ENCODE measurements at regions not wholly inside any gene's neighbourhood (a gene's known extent, or its start where the extent isn't known, plus 50 kb on each side); places are given as distances from the start of the nearest gene placed in this dataset.

DNA sequence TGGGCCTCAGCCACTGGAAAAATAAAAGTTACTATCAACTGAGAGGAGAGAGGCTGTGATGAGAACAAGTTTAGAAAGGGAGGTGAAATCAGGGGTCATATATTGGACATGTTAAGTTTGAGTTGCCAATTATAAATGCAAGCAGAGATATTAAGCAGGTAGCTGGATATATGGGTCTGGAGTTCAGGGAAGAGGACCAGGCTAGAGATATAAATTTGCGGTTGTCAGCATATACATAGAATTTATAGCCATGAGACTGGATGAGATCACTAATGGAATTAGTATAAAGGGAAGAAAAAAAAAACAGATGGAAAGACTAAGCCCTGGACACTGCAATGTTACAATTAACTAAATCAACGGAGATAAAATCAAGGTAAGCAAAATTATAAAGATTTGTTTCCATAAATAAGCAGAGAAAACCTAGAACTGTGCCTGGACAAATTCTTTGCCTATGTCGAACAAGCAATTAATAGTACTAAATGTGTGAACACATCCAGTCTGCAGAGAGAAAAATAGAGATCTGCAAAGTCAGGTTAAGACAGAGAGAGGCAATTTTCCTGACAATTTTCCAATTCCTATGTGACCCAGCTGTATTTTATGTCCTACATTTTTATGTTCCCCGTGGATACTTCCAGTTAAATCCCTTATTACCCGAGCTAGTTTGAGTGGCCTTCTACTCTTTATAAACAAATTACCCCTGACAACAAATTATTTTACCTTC is 265.4 kb downstream of the GASK1B start:
- DNase-seq (ENCODE audit: low read depth) = no peak
- no peak overlapping the region for H3K4me3 ChIP-seq (ENCODE audit: control insufficient read depth, low read depth, low read length)
- TF ChIP-seq, protein P1, sequence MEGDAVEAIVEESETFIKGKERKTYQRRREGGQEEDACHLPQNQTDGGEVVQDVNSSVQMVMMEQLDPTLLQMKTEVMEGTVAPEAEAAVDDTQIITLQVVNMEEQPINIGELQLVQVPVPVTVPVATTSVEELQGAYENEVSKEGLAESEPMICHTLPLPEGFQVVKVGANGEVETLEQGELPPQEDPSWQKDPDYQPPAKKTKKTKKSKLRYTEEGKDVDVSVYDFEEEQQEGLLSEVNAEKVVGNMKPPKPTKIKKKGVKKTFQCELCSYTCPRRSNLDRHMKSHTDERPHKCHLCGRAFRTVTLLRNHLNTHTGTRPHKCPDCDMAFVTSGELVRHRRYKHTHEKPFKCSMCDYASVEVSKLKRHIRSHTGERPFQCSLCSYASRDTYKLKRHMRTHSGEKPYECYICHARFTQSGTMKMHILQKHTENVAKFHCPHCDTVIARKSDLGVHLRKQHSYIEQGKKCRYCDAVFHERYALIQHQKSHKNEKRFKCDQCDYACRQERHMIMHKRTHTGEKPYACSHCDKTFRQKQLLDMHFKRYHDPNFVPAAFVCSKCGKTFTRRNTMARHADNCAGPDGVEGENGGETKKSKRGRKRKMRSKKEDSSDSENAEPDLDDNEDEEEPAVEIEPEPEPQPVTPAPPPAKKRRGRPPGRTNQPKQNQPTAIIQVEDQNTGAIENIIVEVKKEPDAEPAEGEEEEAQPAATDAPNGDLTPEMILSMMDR (conservative IDR thresholded peaks at IDR 0.05; ENCODE audit: control insufficient read depth, insufficient read depth, low read depth, low read length) = no peak

DNA sequence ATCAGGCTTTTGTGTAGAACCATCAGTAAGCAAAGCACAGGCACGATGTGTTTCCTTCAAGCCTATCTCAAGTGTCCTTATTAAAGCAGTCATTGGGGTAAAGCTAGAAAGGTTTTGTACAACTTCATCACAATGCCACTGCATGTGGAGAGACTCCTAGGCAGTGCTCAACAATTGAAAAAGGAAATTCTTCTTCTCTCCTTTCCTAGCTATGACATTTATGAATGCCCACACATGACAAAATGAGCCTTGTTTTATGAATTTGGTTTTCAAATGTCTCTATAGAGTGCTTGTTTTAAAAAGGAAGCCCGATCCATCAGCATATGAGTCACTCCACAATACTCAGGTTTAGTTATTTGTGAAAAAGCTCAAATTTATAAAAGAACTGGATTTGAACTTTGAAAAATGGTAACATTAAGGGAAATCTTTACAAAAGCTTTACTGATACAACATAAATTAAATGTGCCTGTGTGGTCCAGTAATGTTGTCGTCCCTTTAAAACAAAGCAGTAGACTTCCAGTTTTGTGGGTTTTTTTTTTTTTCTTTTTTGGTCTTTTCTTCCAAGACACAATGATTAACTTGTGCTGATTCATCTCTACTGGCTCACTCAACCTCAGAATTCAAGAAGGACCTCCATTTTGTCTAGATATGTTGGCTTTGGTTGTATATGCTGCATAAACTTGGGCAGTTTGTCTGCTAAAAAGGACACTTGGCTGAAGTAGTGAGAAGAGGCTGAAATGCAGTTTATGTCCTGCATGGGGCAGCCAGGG is 273.8 kb downstream of the GASK1B start:
- H3K4me3 ChIP-seq (ENCODE audit: control insufficient read depth, low read depth, low read length) = no peak overlapping the region
- TF ChIP-seq, protein P1 (conservative IDR thresholded peaks at IDR 0.05; ENCODE audit: control insufficient read depth, insufficient read depth, low read depth, low read length) = no peak
- DNase-seq (ENCODE audit: low read depth) = peak; percentile 18

DNA sequence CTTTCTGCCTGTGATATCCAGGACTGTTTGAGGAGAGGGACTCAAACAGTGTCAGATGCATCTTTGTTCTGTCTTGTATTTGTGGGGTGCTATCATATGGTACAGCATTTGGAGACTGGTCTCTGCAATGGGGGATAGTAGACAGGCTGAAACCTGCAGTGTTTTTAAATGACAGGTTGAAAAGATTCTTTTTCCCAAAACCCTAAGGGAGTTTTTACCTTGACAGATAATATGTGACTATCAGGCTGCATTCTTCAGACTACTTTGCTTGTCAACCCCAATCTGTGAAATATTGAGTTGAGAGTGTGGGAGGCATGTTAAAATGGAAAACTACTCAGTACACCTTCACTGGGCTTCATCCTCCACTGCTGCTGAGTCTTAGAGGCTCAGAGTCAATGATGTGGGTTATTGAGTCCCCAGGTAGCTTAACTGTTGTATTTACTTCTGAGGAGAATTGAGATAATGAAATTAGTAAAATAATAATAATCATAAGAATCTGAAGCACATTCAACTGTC is 274.9 kb downstream of the GASK1B start:
- TF ChIP-seq, protein P1 (conservative IDR thresholded peaks at IDR 0.05; ENCODE audit: control insufficient read depth, insufficient read depth, low read depth, low read length) = no peak
- H3K4me3 ChIP-seq (ENCODE audit: control insufficient read depth, low read depth, low read length) = no peak overlapping the region
- DNase-seq (ENCODE audit: low read depth) = no peak

DNA sequence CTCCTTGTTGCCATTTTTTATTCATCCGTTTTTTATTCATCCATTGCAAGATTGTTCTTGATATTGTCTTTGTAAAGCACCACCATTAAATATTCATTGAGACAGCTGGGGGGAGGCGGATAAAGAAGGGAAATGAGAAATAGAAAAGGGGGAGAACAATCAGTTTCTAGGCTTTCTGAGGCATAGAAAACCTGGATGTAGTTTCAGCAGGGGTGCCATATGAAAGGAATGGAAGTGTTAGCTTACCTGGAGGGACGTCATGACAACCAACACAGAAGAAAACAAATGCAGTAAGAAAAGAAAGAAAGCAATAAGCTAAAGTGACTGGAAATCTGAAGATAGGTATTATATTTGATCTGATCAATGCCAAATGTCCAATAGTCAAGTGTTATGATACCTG is 276.1 kb downstream of the GASK1B start:
- no peak for DNase-seq (ENCODE audit: low read depth)
- TF ChIP-seq, protein P1 (conservative IDR thresholded peaks at IDR 0.05; ENCODE audit: control insufficient read depth, insufficient read depth, low read depth, low read length) = no peak
- no peak overlapping the region for H3K4me3 ChIP-seq (ENCODE audit: control insufficient read depth, low read depth, low read length)

DNA sequence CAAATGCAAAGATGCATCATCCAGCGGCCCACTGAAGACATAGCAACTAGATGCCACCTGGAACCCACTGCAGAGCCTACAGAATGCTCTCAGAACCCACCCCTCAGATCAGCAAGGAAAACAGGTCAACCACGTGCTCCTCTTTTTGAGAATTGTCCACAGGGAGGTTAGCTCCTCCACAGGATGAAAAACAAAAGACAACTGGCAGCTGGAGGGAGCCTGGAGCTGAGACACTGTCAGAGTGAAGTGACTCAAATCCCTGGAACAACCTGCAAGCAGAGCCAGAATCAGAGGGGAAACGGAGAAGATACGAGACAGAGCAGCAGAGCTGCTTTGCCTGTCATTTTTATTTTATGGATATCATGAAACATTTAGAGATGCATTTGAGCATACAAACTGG is 277.6 kb downstream of the GASK1B start:
- TF ChIP-seq, protein P1 (conservative IDR thresholded peaks at IDR 0.05; ENCODE audit: control insufficient read depth, insufficient read depth, low read depth, low read length) = no peak
- DNase-seq (ENCODE audit: low read depth) = no peak
- H3K4me3 ChIP-seq (ENCODE audit: control insufficient read depth, low read depth, low read length) = no peak overlapping the region

DNA sequence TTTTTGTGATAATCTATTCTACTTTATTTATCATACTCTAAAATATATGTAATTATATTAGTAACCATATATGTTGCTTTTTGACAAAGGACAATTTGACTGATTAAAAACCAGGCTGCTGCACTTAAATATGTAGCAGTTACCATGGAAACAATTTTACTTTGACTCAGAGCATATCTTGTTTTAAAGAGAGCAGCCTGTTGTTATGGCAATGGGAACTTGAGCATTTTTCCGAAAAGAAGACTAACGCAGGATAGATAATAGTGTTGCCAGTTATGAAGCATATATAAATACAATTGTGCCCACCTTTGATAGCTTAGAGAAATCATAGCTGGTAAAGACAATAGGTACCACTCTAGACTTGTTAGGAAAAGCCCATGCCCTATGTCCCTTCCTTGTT is 283.0 kb downstream of the GASK1B start:
- DNase-seq (ENCODE audit: low read depth) = no peak
- TF ChIP-seq, protein P1 (conservative IDR thresholded peaks at IDR 0.05; ENCODE audit: control insufficient read depth, insufficient read depth, low read depth, low read length) = no peak
- no peak overlapping the region for H3K4me3 ChIP-seq (ENCODE audit: control insufficient read depth, low read depth, low read length)
